Spinal cord (tissue), 9 donors: ENCODE measurements at regions not wholly inside any gene's neighbourhood (a gene's known extent, or its start where the extent isn't known, plus 50 kb on each side); places are given as distances from the start of the nearest gene placed in this dataset.
"Not testable (repeated sequence)": the region's sequence is repeated elsewhere in the genome, so short reads cannot be mapped to it uniquely, and the experiment has no call there.

Source experiments
- DNase-seq, 6 donors: peaks; one replicate each; pipeline versions ENCODE4 v3.0.0 to v3.0.0-alpha.2; 2013 to 2015; ENCODE audit warnings: low spot score in 6 of 6, low read depth in 4 of 6
- H3K27ac ChIP-seq: one replicate; pipeline ENCODE4 v1.5.1; 2013; ENCODE audit warnings: low read depth, low read length, control low read depth
- H3K27me3 ChIP-seq: one replicate; pipeline ENCODE4 v1.6.1; 2013; ENCODE audit warnings: low read length; ENCODE audit not compliant: control insufficient read depth, insufficient read depth
- H3K36me3 ChIP-seq: one replicate; pipeline ENCODE4 v1.6.1; 2013; ENCODE audit warnings: low read length; ENCODE audit not compliant: control insufficient read depth, insufficient read depth
- H3K4me1 ChIP-seq: one replicate; pipeline ENCODE4 v1.6.1; 2013; ENCODE audit warnings: low read length; ENCODE audit not compliant: control insufficient read depth, insufficient read depth
- H3K4me3 ChIP-seq: one replicate; pipeline ENCODE4 v1.5.1; 2013; ENCODE audit warnings: low read depth, low read length, control low read depth
- H3K9me3 ChIP-seq: one replicate; pipeline ENCODE4 v1.6.1; 2013; ENCODE audit warnings: low read length; ENCODE audit not compliant: control insufficient read depth, insufficient read depth
- WGBS: methylation state at CpG from one replicate; pipeline ENCODE4 v1.1.5; 2013; ENCODE audit warnings: missing lambda C conversion rate; ENCODE audit not compliant: insufficient coverage; 5-methylcytosine and 5-hydroxymethylcytosine counted together
- donor health status: healthy.

DNA sequence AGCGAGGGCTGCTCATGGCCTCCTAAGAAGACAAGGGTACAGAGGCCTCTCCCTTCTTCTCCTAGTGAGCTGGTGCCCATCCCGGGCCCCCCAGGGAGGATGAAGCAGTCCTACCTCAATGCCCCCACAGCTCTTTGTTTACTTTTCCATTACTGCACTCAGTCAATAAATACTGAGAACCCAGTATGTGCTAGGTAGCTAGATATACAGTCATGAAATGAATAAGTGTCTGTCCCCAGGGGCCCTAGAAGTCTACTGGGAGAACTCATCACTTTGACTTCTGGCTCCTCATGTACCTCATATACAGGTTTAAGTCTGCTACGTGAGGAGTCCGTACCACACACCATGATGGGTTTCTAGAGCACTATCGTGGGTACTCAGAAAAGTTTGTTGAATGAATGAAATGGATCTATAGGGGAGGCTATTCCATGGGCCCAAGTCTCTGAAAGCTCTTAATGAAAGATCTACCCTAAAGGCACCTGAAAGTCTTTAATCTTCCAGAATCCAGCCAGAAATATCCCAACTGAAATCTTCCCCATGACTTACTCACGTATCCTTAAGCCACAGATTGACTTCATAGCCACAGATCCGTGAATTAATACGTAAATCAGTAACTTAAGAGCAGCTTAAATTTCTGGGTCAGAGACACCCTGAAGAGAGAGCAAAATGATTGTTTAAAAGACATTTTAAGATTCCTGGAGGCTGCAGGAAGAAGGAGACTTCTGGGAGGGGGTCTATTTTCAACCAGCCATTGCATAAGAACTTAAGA is 51.6 kb upstream of the POMP start:
- H3K36me3 ChIP-seq, result no peaks in the 10 kb centered on the region
- DNase-seq, result no peak
- WGBS, result 100% methylated on average over 2 of the region's 8 CpGs
- no peak overlapping the region for H3K4me3 ChIP-seq
- H3K9me3 ChIP-seq, result no peaks in the 10 kb centered on the region
- no peak overlapping the region for H3K27ac ChIP-seq
- H3K4me1 ChIP-seq, result peaks cover 2% of the 10 kb centered on the region
- no peaks in the 10 kb centered on the region for H3K27me3 ChIP-seq

GRCh38 chr13:28606466-28606865 is 52.5 kb upstream of the POMP start:
- no peak for DNase-seq
- Histone ChIP-seq H3K27ac (no peak overlapping the region), H3K4me1 (peaks cover under 1% of the 10 kb centered on the region), H3K27me3 (no peaks in the 10 kb centered on the region), H3K36me3 (no peaks in the 10 kb centered on the region), H3K4me3 (no peak overlapping the region), H3K9me3 (no peaks in the 10 kb centered on the region)
- WGBS, result 92% methylated on average over 2 of the region's 5 CpGs

- not testable (repeated sequence) for H3K9me3 ChIP-seq, DNase-seq, H3K36me3 ChIP-seq, H3K27me3 ChIP-seq, H3K4me3 ChIP-seq, H3K4me1 ChIP-seq, H3K27ac ChIP-seq
- no CpG with 5 or more reads among the region's 3 CpGs for WGBS
Observed at GRCh38 chr13:28605147-28605546, 53.8 kb upstream of the POMP start.

- H3K36me3 ChIP-seq, result no peaks in the 10 kb centered on the region
- no peak overlapping the region for H3K27ac ChIP-seq
- H3K9me3 ChIP-seq, result no peaks in the 10 kb centered on the region
- no peak overlapping the region for H3K4me3 ChIP-seq
- no peaks in the 10 kb centered on the region for H3K27me3 ChIP-seq
- no peaks in the 10 kb centered on the region for H3K4me1 ChIP-seq
- WGBS, result 84% methylated on average over 4 of the region's 6 CpGs
- no peak for DNase-seq
Observed at GRCh38 chr13:28603043-28603664, 55.8 kb upstream of the POMP start.

DNA sequence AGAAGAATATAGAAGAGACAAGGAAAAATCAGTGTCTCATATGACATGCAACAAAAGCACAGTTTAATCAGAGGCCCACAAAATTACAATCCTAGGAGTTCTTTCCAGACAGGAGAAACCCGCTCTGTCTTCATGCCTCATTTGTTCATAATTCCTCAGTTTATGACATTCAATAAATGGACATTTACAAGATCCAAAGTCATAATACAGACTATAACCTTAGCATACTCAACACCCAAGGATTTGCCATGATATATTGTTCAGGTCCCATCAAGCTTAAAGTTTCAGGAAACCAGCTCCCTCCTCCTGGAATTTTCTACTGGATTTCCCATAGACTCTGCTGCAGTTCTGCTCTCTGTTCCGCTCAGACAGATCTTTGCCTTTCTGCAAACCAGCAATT is 56.4 kb upstream of the POMP start:
- no peak overlapping the region for H3K27ac ChIP-seq
- H3K4me3 ChIP-seq, result no peak overlapping the region
- 86% methylated on average over 1 of the region's 2 CpGs for WGBS
- no peaks in the 10 kb centered on the region for H3K36me3 ChIP-seq
- H3K27me3 ChIP-seq, result no peaks in the 10 kb centered on the region
- no peaks in the 10 kb centered on the region for H3K4me1 ChIP-seq
- H3K9me3 ChIP-seq, result no peaks in the 10 kb centered on the region
- no peak for DNase-seq

GRCh38 chr13:28601581-28601980 is 57.3 kb upstream of the POMP start:
- H3K27ac ChIP-seq, result no peak overlapping the region
- no peak overlapping the region for H3K4me3 ChIP-seq
- H3K36me3 ChIP-seq, result no peaks in the 10 kb centered on the region
- DNase-seq, result no peak
- no peaks in the 10 kb centered on the region for H3K4me1 ChIP-seq
- H3K9me3 ChIP-seq, result no peaks in the 10 kb centered on the region
- 100% methylated on average over 1 of the region's 3 CpGs for WGBS
- H3K27me3 ChIP-seq, result no peaks in the 10 kb centered on the region

GRCh38 chr13:28597641-28598040 is 61.3 kb upstream of the POMP start:
- Histone ChIP-seq H3K4me3 (no peak overlapping the region), H3K9me3 (no peaks in the 10 kb centered on the region), H3K36me3 (no peaks in the 10 kb centered on the region), H3K4me1 (no peaks in the 10 kb centered on the region), H3K27ac (no peak overlapping the region), H3K27me3 (no peaks in the 10 kb centered on the region)
- no peak for DNase-seq
- WGBS, result no CpG with 5 or more reads among the region's 3 CpGs

GRCh38 chr13:28590461-28590860 is 68.5 kb upstream of the POMP start:
- no peaks in the 10 kb centered on the region for H3K36me3 ChIP-seq
- 96% methylated on average over 12 of the region's 12 CpGs for WGBS
- H3K27ac ChIP-seq, result no peak overlapping the region
- no peak for DNase-seq
- H3K27me3 ChIP-seq, result no peaks in the 10 kb centered on the region
- no peak overlapping the region for H3K4me3 ChIP-seq
- no peaks in the 10 kb centered on the region for H3K4me1 ChIP-seq
- H3K9me3 ChIP-seq, result no peaks in the 10 kb centered on the region

- no peak for DNase-seq
- Histone ChIP-seq H3K9me3 (no peaks in the 10 kb centered on the region), H3K36me3 (no peaks in the 10 kb centered on the region), H3K4me1 (peaks cover 3% of the 10 kb centered on the region), H3K27me3 (no peaks in the 10 kb centered on the region), H3K4me3 (no peak overlapping the region), H3K27ac (no peak overlapping the region)
- no CpG with 5 or more reads among the region's 5 CpGs for WGBS
Observed at GRCh38 chr13:28588296-28588695, 70.6 kb upstream of the POMP start.

- H3K9me3 ChIP-seq, result no peaks in the 10 kb centered on the region
- no peak for DNase-seq
- no peaks in the 10 kb centered on the region for H3K36me3 ChIP-seq
- H3K4me3 ChIP-seq, result no peak overlapping the region
- H3K27me3 ChIP-seq, result no peaks in the 10 kb centered on the region
- WGBS, result no CpG with 5 or more reads among the region's 2 CpGs
- H3K27ac ChIP-seq, result no peak overlapping the region
- H3K4me1 ChIP-seq, result peaks cover 3% of the 10 kb centered on the region
Observed at GRCh38 chr13:28587174-28587540, 71.8 kb upstream of the POMP start.
